ENCODE measurements at regions not wholly inside any gene's neighbourhood (a gene's known extent, or its start where the extent isn't known, plus 50 kb on each side); places are given as distances from the start of the nearest gene placed in this dataset.
"Not testable (repeated sequence)": the region's sequence is repeated elsewhere in the genome, so short reads cannot be mapped to it uniquely, and the experiment has no call there.

GRCh38 chr11:115664313-115664712 is 160.1 kb upstream of the CADM1 start:
- DNase-seq = no peak

- no peak for DNase-seq
These were observed 159.6 kb upstream of the CADM1 start for GRCh38 chr11:115663790-115664189.

DNA sequence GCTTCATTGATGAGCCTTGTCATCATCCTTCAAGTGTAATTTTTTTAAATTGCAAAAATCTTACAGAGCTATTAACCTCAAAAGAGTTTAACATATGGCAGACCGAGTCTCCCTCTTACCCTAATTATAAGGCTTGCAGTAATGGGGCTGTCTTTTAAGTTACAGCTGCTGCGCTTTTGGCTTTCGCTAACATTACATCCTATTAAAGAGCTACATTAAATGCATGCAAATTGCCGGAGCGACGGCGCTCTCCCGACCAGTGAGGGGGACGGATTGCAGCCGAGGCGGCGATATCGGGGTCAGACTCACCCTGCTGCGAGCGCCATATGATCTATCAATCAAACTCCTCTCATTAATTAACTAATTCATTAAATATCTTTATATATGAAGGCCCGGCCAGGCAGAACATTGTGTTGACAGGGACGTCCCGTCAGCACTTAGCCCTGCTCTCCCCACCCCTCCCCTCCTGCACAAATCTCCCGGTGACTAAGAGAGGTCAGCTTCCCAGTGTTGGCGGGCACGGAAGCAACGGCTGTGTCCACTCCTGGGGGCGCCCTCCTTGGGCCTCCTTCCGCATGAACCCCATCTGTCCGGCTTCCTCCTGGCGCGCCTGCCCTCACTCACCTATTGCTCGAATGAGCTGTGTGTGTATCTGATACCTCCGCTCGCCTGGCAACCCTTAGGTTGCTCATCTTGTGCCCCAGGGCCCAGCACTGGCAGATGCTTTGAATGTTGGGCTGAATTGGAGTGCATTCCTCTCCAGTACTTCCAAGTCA is 156.0 kb upstream of the CADM1 start:
- DNase-seq = no peak

DNA sequence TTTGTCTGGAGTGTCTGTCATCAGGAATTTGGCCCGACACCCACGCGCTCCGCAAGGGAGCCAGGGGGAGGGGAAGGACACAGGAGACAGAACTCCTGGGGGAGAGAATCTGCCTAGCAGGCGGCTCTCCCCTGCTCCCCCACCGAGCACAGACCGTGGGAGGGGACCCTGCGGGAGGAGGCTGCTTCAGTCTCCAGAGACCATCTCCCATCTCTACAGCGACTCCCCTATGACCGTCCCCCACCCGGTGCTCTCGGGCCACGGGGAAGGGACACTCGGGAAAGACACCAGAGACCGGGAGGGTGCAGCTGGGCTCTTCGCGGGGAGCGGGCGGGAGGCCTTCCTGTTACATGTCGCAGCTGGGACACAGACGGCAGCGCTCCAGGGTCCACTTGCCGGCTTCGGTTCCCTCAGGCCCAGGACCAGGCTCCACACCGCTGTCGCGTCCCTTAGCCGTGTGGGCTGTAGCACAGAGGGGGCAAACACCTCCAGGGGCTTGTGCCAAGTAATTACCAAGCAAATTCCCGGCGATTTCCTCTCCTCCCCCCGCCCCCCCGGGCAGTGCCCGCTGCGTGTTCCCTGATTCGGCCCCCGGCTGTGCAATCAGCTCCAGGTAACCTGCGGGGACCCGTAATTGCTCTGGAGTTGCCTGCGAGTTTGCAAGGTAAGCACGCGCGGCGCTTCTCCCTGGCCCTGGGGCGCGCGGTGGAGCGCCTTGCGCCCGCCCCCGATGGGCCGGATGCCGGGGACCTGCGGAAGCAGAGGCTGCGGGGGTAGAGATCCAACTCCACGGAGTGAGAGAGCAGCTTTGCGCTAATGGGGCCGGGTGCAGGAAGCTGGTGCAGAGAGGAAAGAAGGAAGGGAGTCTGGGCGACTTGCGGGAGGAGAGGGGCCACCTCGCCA is 155.1 kb upstream of the CADM1 start:
- DNase-seq = no peak

DNA sequence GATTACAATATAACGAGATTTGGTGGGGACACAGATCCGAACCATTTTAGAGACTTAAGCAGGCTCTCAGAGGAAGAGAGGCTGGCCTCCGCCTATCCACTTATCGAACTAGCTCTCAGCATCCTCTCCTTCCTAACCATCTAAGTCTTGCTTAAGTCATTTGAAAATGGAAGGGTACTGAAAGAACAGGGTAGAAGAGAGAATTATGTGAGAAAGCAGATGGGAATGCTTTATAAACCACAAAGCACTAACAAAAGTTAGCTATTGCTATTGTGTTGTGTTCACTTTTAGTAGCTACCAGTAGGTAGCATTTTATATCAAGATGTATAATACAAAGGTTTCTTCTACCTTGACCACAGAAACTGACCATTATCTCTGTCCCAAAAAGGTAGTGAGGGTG is 153.4 kb upstream of the CADM1 start:
- DNase-seq = no peak

DNA sequence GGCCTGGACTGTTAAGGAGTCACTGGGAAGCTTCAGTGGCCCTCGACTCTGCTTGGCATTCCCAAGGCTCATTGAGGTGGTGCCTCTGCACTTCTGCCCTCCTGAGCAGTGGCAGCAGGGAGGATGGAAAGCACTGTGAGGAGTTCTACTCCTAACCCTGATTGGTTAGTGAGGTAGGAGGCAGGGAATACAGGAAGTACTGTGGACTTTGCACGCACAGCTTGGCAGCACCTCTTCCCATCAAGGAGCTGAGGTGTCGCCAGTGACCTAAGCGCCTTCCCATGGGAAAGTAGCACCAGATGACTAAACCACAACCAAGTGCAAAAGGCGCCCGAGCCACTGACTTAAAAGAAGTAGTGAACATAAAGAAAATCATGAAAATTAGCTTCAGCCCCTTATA is 152.5 kb upstream of the CADM1 start:
- no peak for DNase-seq

DNA sequence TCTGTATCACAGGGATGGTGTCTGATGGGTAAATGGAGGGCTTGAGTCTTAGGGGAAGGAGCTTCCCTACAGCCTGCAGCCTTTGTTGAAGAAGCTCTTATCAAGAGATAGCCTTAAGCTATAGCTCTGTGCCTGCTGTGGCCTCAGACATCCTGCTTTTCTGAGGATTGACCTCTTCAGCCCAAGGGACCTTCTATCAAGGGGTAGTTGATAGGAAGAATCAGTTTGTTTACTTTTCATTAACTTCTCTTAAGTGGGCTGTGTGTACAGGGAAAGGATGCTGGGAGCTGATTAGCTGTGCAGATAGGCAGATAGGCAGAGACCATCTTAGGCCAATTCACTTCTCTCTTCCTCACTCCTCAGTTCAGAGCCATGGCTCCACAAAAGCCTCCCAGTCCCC is 151.8 kb upstream of the CADM1 start:
- no peak for DNase-seq

DNA sequence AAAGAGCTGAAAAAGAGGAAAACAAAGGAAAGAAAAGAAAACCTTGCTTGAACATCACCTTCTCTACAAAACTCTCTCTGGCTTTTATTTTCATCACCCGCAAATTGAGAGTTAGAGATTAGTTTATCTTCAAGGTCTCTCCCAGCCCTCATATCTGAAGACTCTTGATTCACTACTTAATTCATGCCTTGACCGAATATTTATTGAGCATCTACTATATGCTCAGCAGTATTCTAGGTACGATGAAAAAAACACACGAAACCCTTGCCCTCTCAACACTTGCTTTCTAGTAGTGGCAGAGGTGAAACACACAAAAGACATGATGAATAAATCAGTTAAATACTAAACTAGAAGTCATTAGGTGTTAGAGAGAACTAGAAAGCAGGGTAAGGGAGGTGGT is 150.6 kb upstream of the CADM1 start:
- DNase-seq = no peak

DNA sequence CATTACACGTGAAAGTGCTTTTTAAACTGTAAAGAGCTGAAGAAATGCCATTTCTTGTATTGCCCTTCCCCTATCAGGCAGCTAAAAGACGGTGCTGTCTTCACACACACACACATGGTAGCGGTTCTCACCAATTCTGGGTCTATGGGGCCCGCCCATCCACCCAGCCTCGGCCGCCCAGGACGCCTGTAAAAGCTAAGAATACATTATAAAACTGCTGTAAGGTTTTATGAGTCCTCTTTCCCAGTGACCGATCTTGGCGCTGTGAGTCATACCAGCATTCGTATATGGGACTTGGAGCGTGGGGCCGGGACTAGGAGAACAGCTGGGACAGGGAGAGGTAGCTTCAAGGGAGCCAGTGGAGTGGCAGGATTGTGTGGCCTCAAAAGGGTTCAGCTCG is 149.7 kb upstream of the CADM1 start:
- no peak for DNase-seq

DNA sequence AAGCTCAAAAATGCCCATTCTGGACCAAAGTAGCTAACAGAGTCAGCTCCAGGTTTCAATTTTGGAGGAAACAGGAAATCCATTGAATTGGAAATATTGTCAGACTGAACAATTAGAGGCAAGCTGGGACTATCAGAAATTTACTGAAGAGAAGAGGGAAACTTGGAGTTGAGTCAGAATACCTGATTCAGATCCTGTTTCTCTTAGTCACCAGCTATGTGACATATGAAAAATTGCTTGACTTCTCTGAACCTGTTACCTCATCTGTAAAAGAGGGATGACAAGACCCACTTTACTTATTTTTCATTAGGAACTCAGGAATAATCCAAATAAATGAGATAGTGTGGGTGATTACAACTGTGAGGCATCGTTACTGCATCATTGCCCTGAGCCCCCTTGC is 148.9 kb upstream of the CADM1 start:
- no peak for DNase-seq

DNA sequence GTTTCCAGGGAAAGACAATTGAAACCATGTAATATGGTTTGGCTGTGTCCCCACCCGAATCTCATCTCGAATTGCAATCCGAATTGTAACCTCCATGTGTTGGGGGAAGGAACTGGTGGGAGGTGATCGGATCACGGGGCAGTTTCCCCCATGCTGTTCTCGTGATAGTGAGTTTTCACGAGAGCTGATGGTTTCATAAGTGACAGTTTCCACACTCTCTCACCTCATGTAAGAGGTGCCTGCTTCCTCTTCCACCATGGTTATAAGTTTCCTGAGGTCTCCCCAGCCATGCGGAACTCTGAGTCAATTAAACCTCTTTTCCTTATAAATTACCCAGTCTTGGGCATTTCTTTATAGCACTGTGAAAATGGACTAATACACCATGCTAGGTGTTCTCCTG is 148.3 kb upstream of the CADM1 start:
- no peak for DNase-seq

DNA sequence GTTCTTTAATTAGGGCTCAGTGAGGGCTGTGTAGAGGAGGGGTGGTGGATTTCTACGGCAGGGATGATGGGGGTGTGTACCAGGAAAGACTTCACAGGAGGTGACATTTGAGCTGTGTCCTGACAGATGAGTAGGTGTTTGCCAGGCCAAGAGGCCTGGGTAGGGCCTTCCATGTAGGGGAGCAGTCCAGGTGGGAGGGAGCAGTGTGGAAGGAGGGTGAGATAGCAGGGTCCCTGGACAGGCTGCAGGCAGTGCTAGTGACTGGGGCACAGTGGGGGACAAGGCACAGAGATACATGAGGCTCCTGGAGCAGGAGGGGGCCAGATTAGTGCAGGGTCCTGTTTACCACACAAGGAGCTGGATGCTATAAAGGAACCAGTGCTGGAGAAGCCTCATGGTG is 147.9 kb upstream of the CADM1 start:
- DNase-seq = no peak

DNA sequence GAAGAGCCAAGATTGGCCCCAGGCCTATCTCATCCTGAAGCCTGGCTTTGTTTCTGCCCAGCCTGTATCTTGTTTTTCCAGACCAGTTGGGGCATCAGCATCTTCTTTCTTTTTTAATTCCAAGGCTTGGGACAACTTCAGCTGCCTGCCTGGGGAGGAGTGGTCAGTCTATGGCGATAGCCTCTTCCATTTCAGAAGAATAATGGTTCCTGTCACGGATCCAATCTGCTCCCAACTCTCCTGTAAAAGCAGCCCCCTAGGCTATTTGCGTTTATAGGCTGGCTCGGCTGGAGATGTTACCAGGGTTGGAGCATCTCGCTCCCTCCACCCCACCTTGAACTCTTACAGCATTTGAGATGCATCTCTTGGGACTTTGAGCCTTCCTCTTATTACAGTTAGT is 145.2 kb upstream of the CADM1 start:
- DNase-seq = no peak

- no peak for DNase-seq
These were observed 141.6 kb upstream of the CADM1 start for GRCh38 chr11:115645631-115646317.

DNA sequence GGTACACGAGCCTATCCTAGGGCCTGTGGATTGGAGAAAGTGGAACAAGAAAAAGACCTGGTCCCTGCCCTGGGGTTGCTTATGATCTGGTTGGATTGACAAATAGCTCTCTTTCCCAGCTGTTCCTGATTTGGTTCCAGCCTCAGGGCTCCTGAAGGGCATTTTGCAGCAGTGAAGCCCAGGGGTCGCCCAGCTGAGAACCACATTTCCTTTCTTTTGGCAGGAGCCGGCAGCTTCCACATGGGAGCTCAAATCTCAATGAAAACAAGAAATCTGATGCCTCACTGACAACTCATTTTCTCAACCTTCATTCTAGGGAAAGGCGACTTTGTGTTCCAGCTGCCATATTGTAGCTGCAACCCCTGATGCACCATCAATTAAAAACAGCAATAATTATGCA is 140.6 kb upstream of the CADM1 start:
- DNase-seq = no peak

DNA sequence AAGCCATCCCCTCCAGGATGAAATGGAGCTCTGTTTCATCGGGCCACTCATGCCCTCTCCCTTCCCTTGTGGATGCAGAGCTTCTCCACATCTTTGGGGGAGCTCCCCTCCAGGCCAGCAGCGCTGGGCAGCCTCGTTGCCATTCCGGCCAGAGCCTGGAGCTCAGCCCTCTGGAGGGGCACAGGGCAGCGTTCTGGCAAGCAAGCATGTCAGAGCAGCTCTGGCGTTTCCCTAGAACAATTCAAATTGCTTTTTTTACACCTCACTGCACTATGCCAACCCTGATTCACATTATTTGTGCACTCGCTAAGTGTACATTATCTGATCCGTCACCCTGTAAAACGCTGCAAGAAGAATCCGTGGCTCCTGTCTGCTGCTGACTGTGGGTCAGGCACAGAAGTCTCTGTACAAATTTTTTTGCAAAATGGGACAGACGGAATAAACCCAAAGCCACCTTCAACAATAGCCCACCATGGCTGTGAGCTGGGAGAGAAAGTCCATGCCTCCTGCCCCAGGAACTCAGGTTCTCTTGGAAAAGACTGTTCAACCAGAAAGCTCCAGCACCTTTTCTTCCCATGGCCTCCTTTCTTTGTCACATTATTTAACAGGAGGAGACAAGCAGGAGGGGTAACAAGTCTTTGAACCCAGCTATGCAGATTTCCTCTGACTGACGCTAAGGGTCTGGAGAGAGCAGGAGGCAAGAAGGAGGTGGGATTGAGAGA is 139.5 kb upstream of the CADM1 start:
- DNase-seq = no peak

DNA sequence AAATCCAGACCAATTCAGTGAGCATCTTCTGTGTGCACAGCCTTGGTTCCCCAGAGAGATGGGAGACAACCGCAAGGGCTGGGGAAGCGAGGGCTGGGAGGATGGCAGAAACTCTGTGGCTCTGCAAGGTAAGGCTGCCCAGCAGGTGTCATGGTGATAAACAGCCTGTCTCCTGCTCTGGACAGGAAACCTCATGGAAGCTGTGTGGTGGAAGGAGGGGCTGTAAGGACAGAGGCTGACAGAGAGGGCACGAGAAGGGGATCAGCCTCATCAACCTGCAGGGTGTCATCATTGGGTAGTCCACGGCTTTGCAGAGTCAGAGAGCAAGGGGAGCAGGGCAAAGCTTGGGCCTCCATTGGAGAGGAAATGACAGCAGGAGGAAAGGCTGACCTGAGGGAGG is 138.4 kb upstream of the CADM1 start:
- DNase-seq = no peak

DNA sequence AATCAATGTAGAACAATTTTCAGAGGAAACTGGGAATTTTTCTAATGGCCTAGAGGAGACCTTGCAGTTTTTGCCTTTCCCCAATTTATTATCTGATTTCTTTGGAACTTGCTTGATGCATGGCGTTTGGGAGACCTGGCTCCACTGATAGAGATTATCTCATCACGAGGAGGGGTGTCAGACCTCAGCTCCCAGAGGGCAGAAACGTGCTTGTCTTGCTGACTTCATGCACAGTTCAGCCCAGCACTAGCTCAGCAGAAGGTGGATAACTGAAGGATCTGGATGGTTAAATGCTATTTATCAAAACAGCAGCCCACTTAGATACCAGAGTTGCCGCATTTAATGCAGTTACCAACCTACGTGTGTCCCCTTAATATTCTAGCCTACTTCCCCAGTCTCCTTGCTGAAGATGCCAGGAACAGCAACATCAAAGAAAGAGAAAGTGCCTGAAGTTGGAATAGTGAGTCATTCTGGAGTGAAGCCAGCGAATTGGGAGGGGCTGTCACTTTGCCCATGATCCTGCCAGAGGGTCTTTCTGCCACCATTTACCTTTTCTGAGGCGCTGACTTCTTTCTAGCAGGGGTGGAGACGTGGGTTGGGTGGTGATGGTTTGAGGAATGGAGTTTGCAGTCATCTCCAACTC is 133.5 kb upstream of the CADM1 start:
- no peak for DNase-seq

GRCh38 chr11:115636753-115637527 is 132.7 kb upstream of the CADM1 start:
- DNase-seq = no peak

GRCh38 chr11:115633977-115634376 is 129.8 kb upstream of the CADM1 start:
- not testable (repeated sequence) for DNase-seq

GRCh38 chr11:115632061-115632460 is 127.8 kb upstream of the CADM1 start:
- no peak for DNase-seq

- no peak for DNase-seq
These were observed 127.4 kb upstream of the CADM1 start for GRCh38 chr11:115631609-115632008.
